Naive thymus-derived CD8-positive, alpha-beta T cell (primary cell): ENCODE measurements at regions not wholly inside any gene's neighbourhood (a gene's known extent, or its start where the extent isn't known, plus 50 kb on each side); places are given as distances from the start of the nearest gene placed in this dataset.

Experiments
- ATAC-seq, 2 donors: fragments of 150-1000 bp; cut with Tn5 transposase in 1 of 2; sonication (Bioruptor Pico), chemical (Tn5 transposase) in 1 of 2; 1 replicate in 1 of 2; 2 replicates in 1 of 2; pipeline ENCODE4 v1.10.0; 2021; ENCODE audit warnings: mild to moderate bottlenecking in 2 of 2, moderate library complexity in 2 of 2
- POLR2A ChIA-PET: fragments of 350-600 bp; sonication (Branson Sonifier 250); formaldehyde crosslinking; loops from one replicate; lab custom pipeline; 2021; ENCODE audit warnings: antibody characterized with exemption; lab: Charles Lee
- DNase-seq, 10 donors: peaks; one replicate each; pipeline versions ENCODE4 v3.0.0 to v3.0.0-alpha.2; 2020 to 2022
- H3K27ac Mint-ChIP-seq, 10 donors: one replicate each; pipeline ENCODE4 v1.8.0; 2020 to 2022; ENCODE audit warnings: mild to moderate bottlenecking in 10 of 10, mixed read lengths in 10 of 10, moderate library complexity in 4 of 10, inconsistent platforms in 1 of 10
- H3K27me3 Mint-ChIP-seq, 5 donors: one replicate each; pipeline ENCODE4 v1.8.0; 2021 to 2022; ENCODE audit warnings: mixed read lengths in 5 of 5
- H3K36me3 Mint-ChIP-seq, 3 donors: one replicate each; pipeline ENCODE4 v1.8.0; 2020 to 2022; ENCODE audit warnings: mixed read lengths in 3 of 3, mild to moderate bottlenecking in 2 of 3, inconsistent platforms in 1 of 3
- H3K4me1 Mint-ChIP-seq, 4 donors: one replicate each; pipeline ENCODE4 v1.8.0; 2021 to 2022; ENCODE audit warnings: mixed read lengths in 4 of 4
- H3K4me3 Mint-ChIP-seq, 10 donors: one replicate each; pipeline ENCODE4 v1.8.0; 2020 to 2022; ENCODE audit warnings: mild to moderate bottlenecking in 10 of 10, mixed read lengths in 10 of 10, moderate library complexity in 6 of 10, inconsistent platforms in 1 of 10
- H3K9me3 Mint-ChIP-seq, 9 donors: one replicate each; pipeline ENCODE4 v1.8.0; 2020 to 2022; ENCODE audit warnings: mixed read lengths in 9 of 9, mild to moderate bottlenecking in 3 of 9, inconsistent platforms in 1 of 9, moderate library complexity in 1 of 9

- H3K36me3 Mint-ChIP-seq, result no peaks in the 10 kb centered on the region
- ATAC-seq (no peak), DNase-seq (no peak)
- H3K4me3 Mint-ChIP-seq, result no peak overlapping the region
- H3K27ac Mint-ChIP-seq, result no peak overlapping the region
- POLR2A ChIA-PET, result no interaction called here
- H3K4me1 Mint-ChIP-seq, result peaks cover 0 to 2% (median 0%) of the 10 kb centered on the region in 4 donors
- H3K27me3 Mint-ChIP-seq, result peaks cover 6 to 33% (median 11%) of the 10 kb centered on the region in 5 donors
- no peaks in the 10 kb centered on the region for H3K9me3 Mint-ChIP-seq
Measured at GRCh38 chr15:69988541-69989225, 109.0 kb downstream of the TLE3 start.

DNA sequence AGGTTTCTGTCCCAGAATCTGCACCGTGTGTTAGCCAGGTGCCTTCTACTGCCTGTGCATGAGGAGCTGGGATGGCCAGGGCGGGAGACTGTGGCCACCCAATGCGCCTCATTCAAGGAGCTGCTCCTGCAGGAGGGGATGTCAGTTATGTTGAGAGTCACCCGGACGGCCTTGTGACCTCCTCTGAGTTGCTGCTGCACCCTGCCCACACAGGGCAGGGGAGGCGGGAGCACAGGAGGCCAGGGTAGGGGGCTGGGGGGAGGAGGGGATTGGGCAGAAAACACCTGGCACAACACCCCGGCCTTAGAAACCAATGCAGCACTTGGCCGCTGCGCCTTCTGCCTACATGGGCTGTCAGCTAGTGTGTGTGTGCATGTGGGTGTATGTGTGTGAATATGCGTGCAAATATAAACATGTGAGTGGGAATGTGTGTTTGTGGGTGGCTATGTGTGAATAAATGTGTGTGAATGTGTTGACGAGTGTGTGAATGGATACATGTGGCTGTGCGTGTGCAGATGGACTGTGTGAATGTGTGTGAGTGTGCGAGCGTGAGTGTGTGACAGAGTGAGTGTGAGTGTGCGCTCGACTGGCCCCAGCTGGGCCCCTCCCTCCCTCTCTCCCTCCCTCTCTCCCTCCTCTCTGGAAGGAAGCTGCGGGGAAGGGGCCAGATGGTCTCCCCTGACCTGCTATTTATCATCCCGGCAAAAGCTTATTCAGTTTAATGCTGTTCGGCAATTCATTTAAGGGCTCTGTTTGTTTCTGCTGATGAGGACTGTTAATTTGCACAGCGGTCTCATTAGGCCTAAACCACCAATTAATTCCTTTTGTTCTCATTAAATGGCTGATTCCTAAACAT lies 106.9 kb downstream of the TLE3 start:
- DNase-seq (peak in 1 of 10 donors; percentile 50), ATAC-seq (no peak)
- Mint-ChIP-seq H3K4me1 (peaks cover 0 to 10% (median 0%) of the 10 kb centered on the region in 4 donors), H3K9me3 (peaks cover 0 to 2% (median 0%) of the 10 kb centered on the region in 9 donors), H3K27me3 (peaks cover 4 to 23% (median 5%) of the 10 kb centered on the region in 5 donors), H3K27ac (no peak overlapping the region), H3K4me3 (no peak overlapping the region), H3K36me3 (no peaks in the 10 kb centered on the region)
- POLR2A ChIA-PET, result no interaction called here

DNA sequence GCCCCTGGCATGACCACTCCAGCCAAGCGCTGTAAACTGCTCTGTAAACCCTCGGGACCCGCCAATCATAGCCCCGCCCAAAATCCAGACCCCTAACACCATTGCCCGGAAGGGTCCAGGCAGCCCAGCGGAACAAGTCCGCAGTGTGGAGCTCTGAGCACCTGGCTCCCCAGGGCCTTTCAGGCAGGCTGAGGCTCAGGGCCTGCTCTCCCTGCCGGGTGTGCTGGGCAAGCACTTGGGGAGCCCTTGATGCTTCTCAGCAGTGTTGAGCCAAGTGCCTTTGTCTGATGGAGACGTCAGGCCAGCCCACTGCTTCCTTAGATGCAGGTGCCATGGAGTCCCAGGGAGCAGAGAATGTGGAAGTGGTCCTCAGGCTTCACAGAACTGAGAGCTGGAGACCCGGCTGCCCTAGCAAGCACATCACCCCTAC lies 106.2 kb downstream of the TLE3 start:
- peak in 1 of 10 donors; percentile 45 for DNase-seq
- Mint-ChIP-seq H3K4me3 (no peak overlapping the region), H3K4me1 (peaks cover 0 to 10% (median 0%) of the 10 kb centered on the region in 4 donors), H3K9me3 (peaks cover 0 to 2% (median 0%) of the 10 kb centered on the region in 9 donors), H3K27ac (no peak overlapping the region), H3K27me3 (peaks cover 1 to 19% (median 4%) of the 10 kb centered on the region in 5 donors), H3K36me3 (no peaks in the 10 kb centered on the region)
- POLR2A ChIA-PET, result no interaction called here
- ATAC-seq, result no peak

- Mint-ChIP-seq H3K27me3 (peaks cover 0 to 11% (median 4%) of the 10 kb centered on the region in 5 donors), H3K4me1 (peaks cover 0 to 10% (median 0%) of the 10 kb centered on the region in 4 donors), H3K36me3 (no peaks in the 10 kb centered on the region), H3K27ac (no peak overlapping the region), H3K9me3 (peaks cover 0 to 2% (median 0%) of the 10 kb centered on the region in 9 donors), H3K4me3 (no peak overlapping the region)
- peak in 1 of 10 donors; percentile 8 for DNase-seq
- no peak for ATAC-seq
- POLR2A ChIA-PET, result no interaction called here
Measured at GRCh38 chr15:69992348-69992747, 105.4 kb downstream of the TLE3 start.

- Mint-ChIP-seq H3K4me1 (peaks cover 0 to 10% (median 2%) of the 10 kb centered on the region in 4 donors), H3K36me3 (no peaks in the 10 kb centered on the region), H3K4me3 (no peak overlapping the region), H3K27me3 (peaks cover 0 to 3% (median 2%) of the 10 kb centered on the region in 5 donors), H3K27ac (no peak overlapping the region), H3K9me3 (peaks cover 0 to 2% (median 0%) of the 10 kb centered on the region in 9 donors)
- ATAC-seq (no peak), DNase-seq (no peak)
- POLR2A ChIA-PET, result no interaction called here
Measured at GRCh38 chr15:69994429-69995205, 103.1 kb downstream of the TLE3 start.

DNA sequence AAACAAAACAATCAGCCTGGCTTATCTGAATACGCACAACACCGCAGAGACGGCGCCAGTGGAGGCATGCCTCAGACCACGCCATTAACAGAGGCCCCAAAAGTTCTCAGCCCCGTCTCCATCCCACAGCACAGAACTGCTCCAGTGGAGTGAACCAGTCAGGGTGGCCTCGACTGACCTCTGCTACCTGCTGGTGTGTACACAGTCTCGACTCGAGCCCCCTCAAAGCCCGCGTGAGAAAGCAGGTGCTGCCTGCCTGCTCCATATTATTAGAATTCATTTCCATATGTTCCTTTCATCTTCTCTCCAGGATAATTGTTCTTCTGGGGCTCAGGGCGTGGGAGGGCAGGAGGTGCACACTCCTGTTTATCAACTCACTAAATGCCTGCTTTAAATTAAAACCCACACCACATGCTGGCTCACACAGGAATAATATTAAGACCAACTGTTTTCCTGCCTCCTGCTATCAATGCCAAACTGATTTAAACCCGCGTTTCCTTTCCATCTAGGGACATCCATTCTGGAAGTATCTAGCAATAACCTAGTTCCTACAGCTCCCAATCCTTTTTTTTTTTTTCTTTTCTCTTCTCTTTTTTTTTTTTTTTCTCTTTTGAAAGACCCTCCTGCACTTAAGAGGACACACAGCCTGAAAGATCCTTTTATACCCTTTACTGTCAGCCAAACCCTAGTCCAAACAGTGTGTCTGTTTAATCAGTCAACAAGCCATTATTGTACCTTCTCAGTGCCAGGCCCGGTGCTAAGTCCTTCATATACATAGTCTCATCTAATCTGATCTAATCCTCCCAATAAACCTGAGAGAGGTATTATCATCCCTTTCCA lies 101.2 kb downstream of the TLE3 start:
- no peaks in the 10 kb centered on the region for H3K36me3 Mint-ChIP-seq
- H3K4me1 Mint-ChIP-seq, result peaks cover 0 to 10% (median 3%) of the 10 kb centered on the region in 4 donors
- POLR2A ChIA-PET, result no interaction called here
- peaks cover 0 to 5% (median 0%) of the 10 kb centered on the region in 9 donors for H3K9me3 Mint-ChIP-seq
- H3K27ac Mint-ChIP-seq, result no peak overlapping the region
- ATAC-seq (no peak), DNase-seq (no peak)
- peaks cover 0 to 3% (median 2%) of the 10 kb centered on the region in 5 donors for H3K27me3 Mint-ChIP-seq
- no peak overlapping the region for H3K4me3 Mint-ChIP-seq

DNA sequence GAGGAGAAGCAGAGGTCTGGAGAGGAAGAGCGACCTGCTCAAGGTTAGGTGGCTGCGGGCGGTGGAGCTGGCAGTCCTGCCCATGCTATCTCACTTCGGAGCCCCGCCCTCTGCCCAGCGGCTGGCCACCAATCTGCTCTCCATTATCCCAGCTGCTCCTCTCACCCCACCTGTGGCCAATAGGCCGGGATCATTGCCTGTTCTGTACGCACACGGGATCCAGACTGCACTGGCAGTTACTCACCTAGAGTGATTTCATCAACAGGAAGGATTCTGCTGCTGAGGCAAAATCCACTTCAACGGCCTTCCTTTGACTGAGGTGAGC lies 100.6 kb downstream of the TLE3 start:
- ATAC-seq, result no peak
- POLR2A ChIA-PET, result no interaction called here
- Mint-ChIP-seq H3K9me3 (peaks cover 0 to 10% (median 0%) of the 10 kb centered on the region in 9 donors), H3K36me3 (peaks cover 0 to under 1% (median 0%) of the 10 kb centered on the region in 3 donors), H3K4me1 (peaks cover 0 to 10% (median 3%) of the 10 kb centered on the region in 4 donors), H3K27me3 (peaks cover 0 to 3% (median 2%) of the 10 kb centered on the region in 5 donors), H3K4me3 (no peak overlapping the region), H3K27ac (no peak overlapping the region)
- DNase-seq, result no peak
